GM23338 (cell line): ENCODE measurements at regions not wholly inside any gene's neighbourhood (a gene's known extent, or its start where the extent isn't known, plus 50 kb on each side); places are given as distances from the start of the nearest gene placed in this dataset.

Experiments
- ATAC-seq: fragments of 200-7000 bp; cut with Tn5 transposase; 3 replicates; pipeline ENCODE4 v1.9.1; 2020
- DNase-seq: peaks from one replicate; pipeline ENCODE4 v3.0.0-alpha.2; 2015; ENCODE audit warnings: low spot score
- H2AFZ ChIP-seq: fragments of 200-600 bp; sonication (generic); 2 replicates; pipeline ENCODE4 v1.8.0; 2016; ENCODE audit warnings: antibody characterized with exemption, mild to moderate bottlenecking, moderate library complexity
- H3F3A ChIP-seq: fragments of 200-600 bp; sonication (generic); replicated peaks from 2 replicates; pipeline ENCODE4 v1.8.0; 2017; ENCODE audit warnings: antibody characterized with exemption, mixed run types, low read depth
- H3K27ac ChIP-seq: fragments of 200-600 bp; sonication (generic); 2 replicates; pipeline ENCODE4 v1.6.1; 2016; ENCODE audit warnings: low read depth
- H3K27me3 ChIP-seq: fragments of 200-600 bp; sonication (generic); 2 replicates; pipeline ENCODE4 v1.8.0; 2016; ENCODE audit warnings: mild to moderate bottlenecking, mixed run types, moderate library complexity; ENCODE audit not compliant: insufficient read depth
- H3K36me3 ChIP-seq: fragments of 200-600 bp; sonication (generic); 2 replicates; pipeline ENCODE4 v1.8.0; 2016; ENCODE audit warnings: mild to moderate bottlenecking; ENCODE audit not compliant: insufficient read depth
- H3K4me1 ChIP-seq: fragments of 200-600 bp; sonication (generic); 2 replicates; pipeline ENCODE4 v1.8.0; 2016; ENCODE audit warnings: mild to moderate bottlenecking, moderate library complexity; ENCODE audit not compliant: insufficient read depth
- H3K4me2 ChIP-seq: fragments of 200-600 bp; sonication (generic); 2 replicates; pipeline ENCODE4 v1.7.1; 2017; ENCODE audit warnings: mixed run types
- H3K4me3 ChIP-seq: fragments of 200-600 bp; sonication (generic); 2 replicates; pipeline ENCODE4 v1.6.1; 2016; ENCODE audit warnings: mixed run types
- H3K79me2 ChIP-seq: fragments of 200-600 bp; sonication (generic); replicated peaks from 2 replicates; pipeline ENCODE4 v1.8.0; 2017; ENCODE audit warnings: mild to moderate bottlenecking; ENCODE audit not compliant: insufficient read depth
- H3K9me2 ChIP-seq: fragments of 200-600 bp; sonication (generic); 2 replicates; pipeline ENCODE4 v1.8.0; 2017; ENCODE audit not compliant: insufficient read depth
- H4K20me1 ChIP-seq: fragments of 200-600 bp; sonication (generic); replicated peaks from 2 replicates; pipeline ENCODE4 v1.8.0; 2017; ENCODE audit warnings: mild to moderate bottlenecking; ENCODE audit not compliant: insufficient read depth
- H3K27ac Mint-ChIP-seq: 2 replicates; pipeline ENCODE4 v1.8.0; 2020; ENCODE audit warnings: inconsistent platforms, mild to moderate bottlenecking, moderate library complexity, mixed read lengths
- H3K27me3 Mint-ChIP-seq: 3 replicates; pipeline ENCODE4 v1.8.0; 2022; ENCODE audit warnings: low read depth, mild to moderate bottlenecking, moderate library complexity, mixed read lengths, inconsistent platforms; ENCODE audit not compliant: insufficient read depth, poor library complexity
- H3K36me3 Mint-ChIP-seq: 3 replicates; pipeline ENCODE4 v1.8.0; 2021; ENCODE audit warnings: low read depth, mild to moderate bottlenecking, inconsistent platforms, moderate library complexity, mixed read lengths
- H3K4me1 Mint-ChIP-seq: 3 replicates; pipeline ENCODE4 v1.8.0; 2020; ENCODE audit warnings: mild to moderate bottlenecking, inconsistent platforms, mixed read lengths
- H3K4me3 Mint-ChIP-seq: 3 replicates; pipeline ENCODE4 v1.8.0; 2021; ENCODE audit warnings: moderate library complexity, mild to moderate bottlenecking, inconsistent platforms, mixed read lengths
- H3K9me3 Mint-ChIP-seq: 3 replicates; pipeline ENCODE4 v1.8.0; 2020; ENCODE audit warnings: moderate library complexity, mild to moderate bottlenecking, inconsistent platforms, mixed read lengths
- CREB1 ChIP-seq: fragments of 250-450 bp; sonication (Bioruptor Pico); IDR thresholded peaks from 2 replicates; pipeline ENCODE4 v1.5.0; 2020; ENCODE audit warnings: low read depth, mild to moderate bottlenecking, moderate library complexity
- CTCF ChIP-seq, 2 experiments: fragments of 200-600 bp in 1 of 2; sonication (generic) in 1 of 2; conservative IDR thresholded peaks; 2 replicates each; pipeline versions ENCODE4 v1.5.1 to v1.6.1; 2016 to 2017; ENCODE audit warnings: antibody characterized with exemption in 2 of 2, low read depth in 2 of 2, mild to moderate bottlenecking in 2 of 2, moderate library complexity in 1 of 2
- EZH2phosphoT487 ChIP-seq: fragments of 200-600 bp; sonication (generic); IDR thresholded peaks from one replicate; pipeline ENCODE4 v1.8.1; 2018; ENCODE audit warnings: antibody characterized with exemption; ENCODE audit not compliant: unreplicated experiment
- JUNB ChIP-seq: IDR thresholded peaks from one replicate; pipeline ENCODE4 v1.6.1; 2016; ENCODE audit warnings: antibody characterized with exemption; ENCODE audit not compliant: unreplicated experiment
- NANOG ChIP-seq: IDR thresholded peaks from 2 replicates; pipeline ENCODE4 v1.6.1; 2016; ENCODE audit warnings: antibody characterized with exemption, borderline replicate concordance
- REST ChIP-seq: IDR thresholded peaks from one replicate; pipeline ENCODE4 v1.6.1; 2018; ENCODE audit warnings: antibody characterized with exemption; ENCODE audit not compliant: unreplicated experiment
- STAT1 ChIP-seq: IDR thresholded peaks from one replicate; pipeline ENCODE4 v1.6.1; 2016; ENCODE audit warnings: antibody characterized with exemption; ENCODE audit not compliant: unreplicated experiment
- ZNF462 ChIP-seq: fragments of 250-450 bp; sonication (Bioruptor Pico); IDR thresholded peaks from 2 replicates; pipeline ENCODE4 v1.5.0; 2020; ENCODE audit warnings: mild to moderate bottlenecking, moderate library complexity

GRCh38 chr7:39826166-39826565 is 123.9 kb upstream of the CDK13 start (continued):
- TF ChIP-seq ZNF462 (CRISPR knock-in tag): no peak

- Mint-ChIP-seq H3K4me1 (peaks cover 19% of the 10 kb centered on the region), H3K27ac (no peak overlapping the region), H3K9me3 (no peaks in the 10 kb centered on the region), H3K36me3 (no peaks in the 10 kb centered on the region), H3K27me3 (peaks cover under 1% of the 10 kb centered on the region), H3K4me3 (no peak overlapping the region)
- no peak overlapping the region for H3K27ac ChIP-seq
- no peaks in the 10 kb centered on the region for H3K79me2 ChIP-seq
- H3K9me2 ChIP-seq: no peaks in the 10 kb centered on the region
- ATAC-seq (no peak), DNase-seq (no peak)
- no peaks in the 10 kb centered on the region for H3K36me3 ChIP-seq
- H3K4me3 ChIP-seq: no peak overlapping the region
- H3K4me1 ChIP-seq: peaks cover 14% of the 10 kb centered on the region
- peaks cover 18% of the 10 kb centered on the region for H3K27me3 ChIP-seq
- no peak overlapping the region for H3K4me2 ChIP-seq
- H2AFZ ChIP-seq: no peak overlapping the region
- no peaks in the 10 kb centered on the region for H3F3A ChIP-seq
- H4K20me1 ChIP-seq: no peaks in the 10 kb centered on the region
- TF ChIP-seq STAT1 (no peak), NANOG (no peak), EZH2phosphoT487 (no peak), CREB1 (CRISPR knock-in tag) (no peak), CTCF (conservative IDR thresholded peaks at IDR 0.05; ENCODE audit: low read depth in 2 of 2) (no peak), JUNB (no peak), REST (no peak)
These were observed 122.5 kb upstream of the CDK13 start for GRCh38 chr7:39827571-39827970.
